ENCODE measurements at regions not wholly inside any gene's neighbourhood (a gene's known extent, or its start where the extent isn't known, plus 50 kb on each side); places are given as distances from the start of the nearest gene placed in this dataset.

GRCh38 chr14:30159374-30159773 is 231.7 kb upstream of the PRKD1 start:
- H3K27me3 ChIP-seq (replicated peaks; ENCODE audit: insufficient read depth, low read length) = no peaks in the 10 kb centered on the region
- DNase-seq = no peak
- H3K4me2 ChIP-seq (ENCODE audit: low read depth, low read length) = no peak overlapping the region

GRCh38 chr14:30160608-30161007 is 233.0 kb upstream of the PRKD1 start:
- Histone ChIP-seq H3K36me3 (replicated peaks; ENCODE audit: insufficient read depth, low read length) (no peaks in the 10 kb centered on the region), H3K9me2 (replicated peaks; ENCODE audit: insufficient read depth, low read length) (no peaks in the 10 kb centered on the region), H3K9me3 (replicated peaks; ENCODE audit: insufficient read depth, low read length) (no peaks in the 10 kb centered on the region), H4K20me1 (ENCODE audit: insufficient read depth, low read length) (no peaks in the 10 kb centered on the region), H3K4me2 (ENCODE audit: low read depth, low read length) (no peak overlapping the region), H3K4me1 (ENCODE audit: low read length) (no peaks in the 10 kb centered on the region), H3K79me2 (ENCODE audit: low read length) (no peaks in the 10 kb centered on the region), H3K27me3 (replicated peaks; ENCODE audit: insufficient read depth, low read length) (no peaks in the 10 kb centered on the region), H2AFZ (ENCODE audit: low read length) (no peak overlapping the region), H3K4me3 (ENCODE audit: low read length) (no peak overlapping the region), H3K27ac (ENCODE audit: low read length) (no peak overlapping the region), H3K9ac (ENCODE audit: low read length) (no peak overlapping the region), H3F3A (ENCODE audit: insufficient read depth, low read length) (no peaks in the 10 kb centered on the region)
- DNase-seq = no peak
- TF ChIP-seq EZH2 (optimal IDR thresholded peaks at IDR 0.05; ENCODE audit: low read depth, low read length) (no peak), EZH2phosphoT487 (IDR thresholded peaks at IDR 0.05; ENCODE audit: low read length) (no peak), CTCF (IDR thresholded peaks at IDR 0.05; ENCODE audit: low read length) (no peak)

More at GRCh38 chr14:30159374-30159773, 231.7 kb upstream of the PRKD1 start:
- Histone ChIP-seq H3K4me3 (ENCODE audit: low read length) (no peak overlapping the region), H4K20me1 (ENCODE audit: insufficient read depth, low read length) (no peaks in the 10 kb centered on the region), H3K27ac (ENCODE audit: low read length) (no peak overlapping the region), H3K4me1 (ENCODE audit: low read length) (no peaks in the 10 kb centered on the region), H3K9me2 (replicated peaks; ENCODE audit: insufficient read depth, low read length) (no peaks in the 10 kb centered on the region), H3K36me3 (replicated peaks; ENCODE audit: insufficient read depth, low read length) (no peaks in the 10 kb centered on the region), H2AFZ (ENCODE audit: low read length) (no peak overlapping the region), H3K9me3 (replicated peaks; ENCODE audit: insufficient read depth, low read length) (no peaks in the 10 kb centered on the region), H3K9ac (ENCODE audit: low read length) (no peak overlapping the region), H3F3A (ENCODE audit: insufficient read depth, low read length) (no peaks in the 10 kb centered on the region), H3K79me2 (ENCODE audit: low read length) (no peaks in the 10 kb centered on the region)
- TF ChIP-seq CTCF (IDR thresholded peaks at IDR 0.05; ENCODE audit: low read length) (no peak), EZH2 (optimal IDR thresholded peaks at IDR 0.05; ENCODE audit: low read depth, low read length) (no peak), EZH2phosphoT487 (IDR thresholded peaks at IDR 0.05; ENCODE audit: low read length) (no peak)

DNA sequence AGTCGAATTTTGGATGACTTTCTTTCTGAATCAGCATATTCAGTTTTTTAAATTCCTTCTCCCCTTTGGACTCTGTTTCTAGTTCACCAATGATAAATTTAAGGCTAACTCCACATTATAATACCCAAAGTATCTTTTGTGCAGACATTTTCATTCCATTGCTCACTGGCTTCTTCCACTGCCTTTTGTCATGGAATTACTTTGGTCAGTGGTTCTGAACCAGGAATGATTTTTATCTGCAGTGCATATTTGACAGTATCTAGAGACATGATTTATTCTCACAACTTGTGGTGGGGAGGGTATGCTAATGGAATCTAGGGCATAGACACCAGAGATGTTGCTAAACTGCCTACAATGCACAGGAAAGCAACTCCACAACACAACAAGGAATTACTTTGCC is 234.4 kb upstream of the PRKD1 start:
- Histone ChIP-seq H3K9ac (ENCODE audit: low read length) (no peak overlapping the region), H3K9me2 (replicated peaks; ENCODE audit: insufficient read depth, low read length) (no peaks in the 10 kb centered on the region), H3K27me3 (replicated peaks; ENCODE audit: insufficient read depth, low read length) (no peaks in the 10 kb centered on the region), H3K36me3 (replicated peaks; ENCODE audit: insufficient read depth, low read length) (no peaks in the 10 kb centered on the region), H3K9me3 (replicated peaks; ENCODE audit: insufficient read depth, low read length) (no peaks in the 10 kb centered on the region), H3K4me2 (ENCODE audit: low read depth, low read length) (no peak overlapping the region), H3K27ac (ENCODE audit: low read length) (no peak overlapping the region), H2AFZ (ENCODE audit: low read length) (no peak overlapping the region), H3F3A (ENCODE audit: insufficient read depth, low read length) (no peaks in the 10 kb centered on the region), H4K20me1 (ENCODE audit: insufficient read depth, low read length) (no peaks in the 10 kb centered on the region), H3K4me1 (ENCODE audit: low read length) (no peaks in the 10 kb centered on the region), H3K79me2 (ENCODE audit: low read length) (no peaks in the 10 kb centered on the region), H3K4me3 (ENCODE audit: low read length) (no peak overlapping the region)
- TF ChIP-seq EZH2 (optimal IDR thresholded peaks at IDR 0.05; ENCODE audit: low read depth, low read length) = no peak
- TF ChIP-seq CTCF (IDR thresholded peaks at IDR 0.05; ENCODE audit: low read length) = no peak
- no peak for TF ChIP-seq EZH2phosphoT487 (IDR thresholded peaks at IDR 0.05; ENCODE audit: low read length)
- no peak for DNase-seq
